ENCODE measurements at regions not wholly inside any gene's neighbourhood (a gene's known extent, or its start where the extent isn't known, plus 50 kb on each side); places are given as distances from the start of the nearest gene placed in this dataset.

DNA sequence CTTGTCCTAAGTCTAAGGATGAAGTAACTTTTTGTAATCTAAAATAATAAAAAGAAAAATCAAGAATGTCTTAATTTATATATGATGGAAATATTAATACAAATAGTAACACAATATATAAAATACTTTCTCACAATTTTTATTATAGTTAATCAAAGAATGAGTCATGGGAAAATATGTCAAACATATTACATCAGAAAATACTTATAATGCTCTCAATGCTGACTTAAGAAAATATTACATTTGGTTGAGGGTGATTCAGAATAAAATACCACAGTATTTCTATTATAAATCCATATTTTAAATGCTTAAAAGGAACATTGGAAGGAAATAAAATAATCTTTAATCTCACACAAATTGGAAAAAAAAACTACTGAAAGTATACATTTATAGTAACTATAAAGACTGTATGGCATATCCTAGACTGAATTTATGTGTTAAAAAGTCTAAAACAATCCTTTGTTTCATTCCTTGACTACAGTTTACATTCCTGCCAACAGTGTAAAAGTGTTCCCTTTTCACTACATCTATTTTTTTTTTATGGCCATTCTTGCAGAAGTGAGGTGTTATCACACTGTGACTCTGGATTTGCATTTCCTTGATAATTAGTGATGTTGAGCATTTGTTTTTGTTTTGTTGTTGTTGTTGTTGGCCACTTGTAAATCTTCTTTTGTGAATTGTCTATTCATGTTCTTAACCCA, 1573.5 kb upstream of the ACVR2A start:
- H3K27ac Mint-ChIP-seq: no peak overlapping the region
- H3K4me3 Mint-ChIP-seq: no peak overlapping the region
- no peaks in the 10 kb centered on the region for H3K9me3 Mint-ChIP-seq
- no peaks in the 10 kb centered on the region for H3K36me3 Mint-ChIP-seq (ENCODE audit: low read depth)
- peaks cover 7% of the 10 kb centered on the region for H3K4me1 Mint-ChIP-seq
- H3K27me3 Mint-ChIP-seq (ENCODE audit: low read depth): no peaks in the 10 kb centered on the region
- TF ChIP-seq CTCF (IDR thresholded peaks at IDR 0.05; ENCODE audit: unreplicated experiment in 3 of 3): no peak

DNA sequence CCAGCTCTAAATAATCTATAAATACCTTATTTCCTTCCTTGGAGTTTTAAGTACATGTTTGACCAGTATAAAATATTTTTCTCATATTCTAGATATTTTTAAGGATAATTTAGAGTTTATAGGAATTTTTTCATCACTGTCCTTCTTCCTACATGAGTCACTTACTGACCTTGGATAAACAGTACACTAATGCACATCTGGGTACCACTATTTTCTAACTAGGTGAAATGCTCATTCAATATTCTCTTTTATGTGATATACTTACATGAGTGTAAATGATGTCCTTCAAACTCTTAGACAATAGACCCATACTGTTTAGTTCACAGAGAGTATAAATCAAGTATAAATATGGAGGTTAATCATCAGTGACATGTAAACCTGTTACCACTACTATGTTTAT, 1574.2 kb upstream of the ACVR2A start:
- peaks cover 7% of the 10 kb centered on the region for H3K4me1 Mint-ChIP-seq
- H3K36me3 Mint-ChIP-seq (ENCODE audit: low read depth): no peaks in the 10 kb centered on the region
- H3K27ac Mint-ChIP-seq: no peak overlapping the region
- no peak for TF ChIP-seq CTCF (IDR thresholded peaks at IDR 0.05; ENCODE audit: unreplicated experiment in 3 of 3)
- no peaks in the 10 kb centered on the region for H3K9me3 Mint-ChIP-seq
- H3K27me3 Mint-ChIP-seq (ENCODE audit: low read depth): no peaks in the 10 kb centered on the region
- no peak overlapping the region for H3K4me3 Mint-ChIP-seq

DNA sequence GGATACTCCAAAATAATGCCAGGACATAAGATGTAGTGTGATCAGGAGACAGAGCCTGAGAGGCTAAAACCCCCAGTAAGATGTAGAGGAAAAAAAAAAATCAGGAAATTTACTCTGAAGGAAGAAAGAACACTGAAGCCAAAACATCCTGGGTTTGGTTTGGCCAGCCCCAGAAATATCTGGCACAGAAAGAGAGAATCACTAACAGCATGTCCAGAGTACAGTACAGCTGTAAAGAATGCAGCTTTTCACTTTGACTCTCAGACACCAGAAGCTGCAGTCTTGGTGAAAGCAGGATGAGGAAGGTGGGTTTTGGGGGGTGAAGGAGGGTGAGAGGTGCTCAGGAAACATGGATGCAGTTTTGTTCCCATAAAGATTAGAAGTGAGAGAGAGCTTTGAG, 1577.7 kb upstream of the ACVR2A start:
- Mint-ChIP-seq H3K9me3 (peaks cover 5% of the 10 kb centered on the region), H3K27me3 (ENCODE audit: low read depth) (no peaks in the 10 kb centered on the region), H3K4me3 (no peak overlapping the region), H3K27ac (peak overlapping the region in 1 of 3 experiments; percentile 37), H3K36me3 (ENCODE audit: low read depth) (no peaks in the 10 kb centered on the region), H3K4me1 (peaks cover 7% of the 10 kb centered on the region)
- TF ChIP-seq CTCF (IDR thresholded peaks at IDR 0.05; ENCODE audit: unreplicated experiment in 3 of 3): no peak

GRCh38 chr2:146265656-146266055, 1579.2 kb upstream of the ACVR2A start:
- Mint-ChIP-seq H3K9me3 (peaks cover 5% of the 10 kb centered on the region), H3K27ac (no peak overlapping the region), H3K4me1 (peaks cover 7% of the 10 kb centered on the region), H3K4me3 (no peak overlapping the region), H3K27me3 (ENCODE audit: low read depth) (no peaks in the 10 kb centered on the region), H3K36me3 (ENCODE audit: low read depth) (no peaks in the 10 kb centered on the region)
- no peak for TF ChIP-seq CTCF (IDR thresholded peaks at IDR 0.05; ENCODE audit: unreplicated experiment in 3 of 3)

DNA sequence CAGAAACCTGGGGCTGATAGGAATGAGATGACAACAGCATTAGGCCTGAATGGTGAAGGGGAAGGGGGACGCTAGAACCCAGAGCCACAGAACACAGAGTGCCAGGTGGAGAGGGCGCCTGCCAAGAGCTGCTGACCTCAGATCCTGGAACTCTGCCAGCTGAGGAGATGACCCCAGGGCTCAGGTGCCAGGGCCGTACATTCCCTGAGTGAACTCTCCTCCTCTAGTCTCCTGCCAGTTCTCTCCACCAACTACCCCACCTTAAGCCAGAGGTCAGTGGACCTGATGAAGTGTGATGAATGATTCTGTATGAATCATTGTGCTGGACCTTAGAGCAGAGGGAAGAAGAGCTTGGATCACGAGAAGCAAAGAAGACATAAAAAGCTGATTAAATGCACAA, 1582.2 kb upstream of the ACVR2A start:
- H3K4me1 Mint-ChIP-seq: peaks cover 35% of the 10 kb centered on the region
- H3K4me3 Mint-ChIP-seq: no peak overlapping the region

More for the DNA sequence above, 1582.2 kb upstream of the ACVR2A start:
- H3K27ac Mint-ChIP-seq: no peak overlapping the region
- TF ChIP-seq CTCF (IDR thresholded peaks at IDR 0.05; ENCODE audit: unreplicated experiment in 3 of 3): no peak
- H3K27me3 Mint-ChIP-seq (ENCODE audit: low read depth): no peaks in the 10 kb centered on the region
- peaks cover 5% of the 10 kb centered on the region for H3K9me3 Mint-ChIP-seq
- no peaks in the 10 kb centered on the region for H3K36me3 Mint-ChIP-seq (ENCODE audit: low read depth)
